Stimulated activated CD4-positive, alpha-beta T cell treated with anti-CD3 and anti-CD28 coated beads, Interleukin-15, amount 100 ng/mL, for 48 hours (primary cell): ENCODE measurements at regions not wholly inside any gene's neighbourhood (a gene's known extent, or its start where the extent isn't known, plus 50 kb on each side); places are given as distances from the start of the nearest gene placed in this dataset.

ENCODE experiments used
- DNase-seq, 2 donors: peaks; one replicate each; pipeline ENCODE4 v3.0.0-alpha.2; 2020; ENCODE audit warnings: low read depth in 2 of 2

- no peak for DNase-seq
These were observed 847.2 kb downstream of the VRK1 start for GRCh38 chr14:97644365-97644764.

- DNase-seq, result no peak
These were observed 852.6 kb downstream of the VRK1 start for GRCh38 chr14:97649752-97650151.

DNA sequence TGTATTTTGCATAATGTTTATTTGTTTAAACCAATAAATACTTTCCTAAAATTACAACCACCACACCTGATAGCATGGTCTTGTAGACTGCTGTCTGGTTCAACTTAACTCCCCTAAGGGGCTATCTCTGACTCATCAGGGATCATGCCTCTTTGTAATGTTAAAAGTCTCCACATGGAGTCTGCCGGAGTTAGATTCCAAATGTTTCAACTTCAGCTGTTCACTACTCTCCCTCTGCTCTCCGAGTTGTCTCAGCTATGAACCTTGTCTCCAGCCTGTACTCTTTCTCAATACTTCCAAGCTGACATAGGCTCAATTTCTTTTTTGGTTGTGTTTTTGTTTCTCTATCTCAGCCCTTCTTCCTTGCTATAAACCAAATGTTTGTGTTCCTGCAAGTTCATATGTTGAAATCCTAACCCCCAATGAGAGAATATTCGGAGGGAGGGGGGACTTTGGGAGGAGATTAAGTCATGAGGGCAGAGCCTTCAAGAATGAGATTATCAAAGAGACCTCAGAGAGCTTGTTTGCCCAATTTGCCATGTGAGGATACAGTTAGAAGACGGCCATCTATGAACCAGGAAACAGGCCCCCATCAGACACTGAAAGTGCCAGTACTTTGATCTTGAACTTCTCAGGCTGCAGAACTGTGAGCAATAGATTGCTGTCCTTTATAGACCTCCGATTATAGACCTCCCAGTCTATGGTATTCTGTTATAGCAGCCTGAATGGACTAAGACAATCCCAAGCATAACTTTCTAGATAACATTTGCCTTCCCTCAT lies 858.2 kb downstream of the VRK1 start:
- DNase-seq, result no peak

GRCh38 chr14:97657609-97658008 lies 860.4 kb downstream of the VRK1 start:
- DNase-seq, result no peak

DNA sequence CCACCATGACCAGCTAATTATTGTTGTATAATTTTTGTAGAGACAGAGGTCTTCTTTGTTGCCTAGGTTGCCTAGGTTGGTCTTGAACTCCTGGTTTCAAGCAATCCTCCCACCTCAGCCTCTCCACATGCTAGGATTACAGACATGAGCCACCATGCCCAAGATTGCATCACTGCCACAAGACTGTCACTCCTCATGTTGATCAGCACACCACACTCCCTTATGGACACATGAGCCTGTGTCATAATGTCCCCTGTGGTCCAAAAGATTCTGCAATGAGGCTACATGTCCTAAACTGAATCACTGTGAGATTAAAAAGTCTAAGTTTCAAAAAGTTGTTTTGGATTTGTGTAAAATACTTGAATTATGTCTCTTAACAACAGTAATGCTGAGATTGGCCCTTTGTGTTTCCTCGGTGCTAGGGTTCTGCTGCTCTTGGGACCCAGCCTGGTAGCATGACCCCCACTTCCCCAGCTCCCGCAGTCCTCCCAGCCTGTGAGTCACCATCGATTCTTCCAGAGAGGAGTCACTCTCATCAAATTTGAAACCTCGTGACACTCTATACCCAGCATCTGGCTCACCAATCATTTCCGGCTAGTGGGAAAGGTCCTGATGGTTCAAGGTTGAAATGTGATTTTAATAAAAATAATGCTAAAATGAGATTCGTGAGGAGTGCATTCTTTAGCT lies 890.9 kb downstream of the VRK1 start:
- DNase-seq, result no peak

DNA sequence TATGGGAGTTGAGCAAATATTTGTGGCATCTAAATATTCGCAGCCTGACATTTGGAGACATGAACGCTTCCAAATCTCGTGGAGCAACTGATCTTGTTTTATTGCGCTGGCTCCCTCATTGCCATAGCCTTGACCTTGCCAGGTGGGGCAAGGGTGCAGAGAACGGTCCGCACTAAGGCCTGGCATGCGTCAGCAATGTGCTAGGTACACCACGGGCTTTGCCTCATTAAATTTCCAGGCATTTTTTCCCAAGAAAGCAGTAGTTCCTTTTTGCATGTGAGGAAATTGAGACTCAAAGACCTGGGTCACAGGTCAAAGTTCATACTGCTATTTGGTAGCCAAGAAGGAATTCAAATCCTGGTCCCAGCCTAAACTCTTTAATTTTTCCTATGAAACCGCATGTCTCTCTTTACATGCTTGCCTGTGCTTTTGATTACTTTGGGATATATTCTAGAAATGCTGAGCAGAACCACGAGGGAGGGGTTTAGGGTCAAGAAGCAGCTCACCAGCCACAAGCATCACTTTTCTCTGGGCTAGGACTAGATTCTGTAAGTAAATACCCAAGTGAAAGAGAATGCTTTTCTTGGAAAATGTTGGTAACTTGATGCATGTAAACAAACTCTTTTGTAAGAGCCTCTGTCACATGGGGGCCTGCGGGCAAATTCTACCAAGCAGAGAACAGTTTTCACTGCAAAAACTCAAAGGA lies 891.6 kb downstream of the VRK1 start:
- no peak for DNase-seq

- DNase-seq, result no peak
These were observed 894.9 kb downstream of the VRK1 start for GRCh38 chr14:97692084-97692483.

GRCh38 chr14:97695456-97695981 lies 898.3 kb downstream of the VRK1 start:
- no peak for DNase-seq

DNA sequence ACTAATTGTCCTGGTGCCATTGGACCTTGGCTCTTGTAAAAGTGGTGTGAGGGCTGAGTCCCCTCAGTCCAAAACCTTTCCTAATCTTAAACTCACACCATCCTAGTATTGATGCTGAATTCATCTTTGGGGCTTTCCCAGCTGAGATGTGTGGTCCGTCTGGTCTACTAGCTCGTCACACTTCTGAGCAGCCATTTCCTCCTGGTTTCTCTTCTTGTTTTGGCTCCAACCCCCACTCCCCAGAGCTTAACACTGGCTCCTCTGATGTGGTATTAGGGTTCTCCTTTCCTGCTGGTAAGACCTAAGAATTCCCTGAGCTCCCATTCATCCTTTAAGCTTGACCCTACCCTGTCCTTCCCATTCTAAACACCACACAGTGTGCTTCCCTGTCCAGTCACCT lies 900.6 kb downstream of the VRK1 start:
- no peak for DNase-seq

DNA sequence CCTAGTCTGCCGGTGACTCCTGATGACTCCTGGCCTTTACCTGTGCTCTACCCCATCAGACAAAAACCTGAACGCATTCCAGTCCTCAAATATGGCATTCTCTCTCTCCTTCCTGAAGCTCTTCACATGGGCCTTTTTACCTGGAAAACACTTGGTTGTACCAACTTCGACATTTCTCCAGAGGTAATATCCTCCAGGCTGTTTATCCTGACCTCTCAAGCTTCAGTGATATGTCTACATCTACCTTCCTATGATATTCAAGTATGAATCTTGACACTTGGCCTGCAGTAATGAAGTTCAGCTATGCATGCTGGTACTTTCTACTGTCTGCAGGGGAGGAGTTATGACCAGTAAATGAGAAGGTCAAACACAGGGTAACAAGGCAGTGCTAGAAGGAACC lies 901.8 kb downstream of the VRK1 start:
- no peak for DNase-seq

DNA sequence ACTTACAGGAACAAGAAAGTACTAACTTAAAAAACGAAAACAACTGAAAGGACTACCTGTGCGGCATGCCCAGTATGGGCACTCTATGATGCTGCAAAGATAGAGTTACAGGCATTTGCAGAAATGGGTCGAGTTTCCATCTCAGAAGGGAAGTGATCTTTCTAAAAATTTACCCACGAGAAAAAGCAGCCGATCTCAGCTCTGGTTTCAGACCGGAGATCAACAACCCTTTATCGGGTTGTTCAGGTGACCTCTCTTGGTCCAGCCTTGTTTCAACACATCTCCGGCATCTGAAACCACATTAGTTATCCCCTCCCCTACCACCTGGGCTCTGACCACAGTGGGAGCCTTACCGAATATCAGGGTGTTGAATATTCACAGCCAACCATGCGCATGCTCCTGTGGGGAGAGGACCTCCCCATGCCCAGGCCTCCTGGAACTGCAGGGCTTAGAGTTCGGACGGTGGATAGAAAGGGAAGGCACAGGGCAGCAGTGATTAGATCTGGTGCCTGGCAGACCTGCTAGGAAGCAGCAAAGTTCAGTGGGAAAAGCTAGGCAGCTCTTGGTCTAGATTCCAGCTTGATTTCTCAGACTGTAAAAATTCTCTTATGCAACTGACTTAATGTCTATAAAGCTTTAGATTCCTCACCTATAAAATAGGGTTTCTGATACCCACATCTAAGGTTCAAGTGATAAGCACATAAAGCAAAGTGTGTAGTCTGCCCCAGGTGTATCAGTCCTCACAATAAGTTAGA lies 906.0 kb downstream of the VRK1 start:
- no peak for DNase-seq

DNA sequence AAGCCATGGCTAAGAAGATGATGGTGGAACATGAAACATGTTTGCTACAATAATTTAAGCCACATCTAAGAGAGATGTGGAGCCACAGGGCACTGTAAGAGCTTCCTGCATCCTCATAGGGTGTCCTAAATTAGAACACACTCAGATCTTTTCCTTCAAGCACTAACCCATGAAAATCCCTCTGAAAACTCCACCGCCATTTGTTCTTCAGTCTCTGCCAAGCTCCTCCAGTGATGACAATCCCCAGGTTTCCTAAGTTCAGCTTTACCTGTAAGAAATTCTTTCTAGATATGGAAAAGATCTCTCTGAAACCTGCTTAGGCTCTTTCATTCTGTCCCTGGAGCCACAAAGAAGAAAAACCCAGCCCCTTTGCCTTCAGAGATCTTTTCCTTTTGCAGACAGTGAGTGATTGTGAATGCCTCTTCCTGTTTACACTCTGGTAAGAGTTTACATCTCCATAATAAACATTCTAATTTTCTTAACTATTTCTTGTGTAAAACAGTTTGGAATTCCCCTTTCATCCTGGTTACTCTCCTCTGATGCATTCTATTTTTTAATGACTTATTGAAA lies 907.2 kb downstream of the VRK1 start:
- no peak for DNase-seq

DNA sequence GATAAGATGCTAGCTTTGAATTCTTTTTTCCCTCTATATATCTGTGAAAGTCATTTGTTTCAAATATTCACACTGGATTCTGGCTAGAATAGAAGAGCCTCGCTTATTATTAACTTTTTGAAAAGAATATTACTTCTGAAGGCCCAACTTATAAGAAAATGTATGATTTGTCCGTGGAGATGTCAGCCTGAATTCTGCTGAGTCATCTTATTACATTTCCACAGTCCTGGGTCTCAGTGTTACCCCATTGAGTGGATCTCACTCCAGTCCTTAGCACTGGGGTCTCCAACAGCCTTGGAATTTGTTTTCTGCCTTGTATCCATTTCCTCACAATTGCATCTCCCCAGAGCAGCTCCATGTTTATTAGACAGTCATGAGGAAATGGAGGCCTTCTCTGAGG lies 907.9 kb downstream of the VRK1 start:
- DNase-seq, result no peak

GRCh38 chr14:97705976-97706375 lies 908.8 kb downstream of the VRK1 start:
- no peak for DNase-seq

DNA sequence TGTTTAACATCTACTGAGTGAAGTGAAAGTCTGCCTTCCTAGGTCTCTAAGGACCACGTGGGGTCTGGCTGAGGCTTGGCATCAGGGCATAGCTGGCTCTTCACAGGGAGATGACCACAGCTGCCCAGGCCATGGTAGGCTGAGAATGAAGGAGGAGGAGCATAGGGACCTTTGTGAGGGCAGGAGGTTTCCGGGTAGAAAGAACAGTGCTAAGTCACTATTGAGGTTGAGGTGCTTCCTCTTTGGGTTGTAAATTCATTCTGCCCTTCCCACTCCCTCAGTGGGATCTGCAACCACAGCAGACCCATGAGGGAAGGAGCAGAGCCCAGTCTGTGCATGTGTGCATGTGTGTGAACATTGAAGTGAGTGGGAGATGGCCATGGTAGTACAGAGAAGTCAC lies 909.6 kb downstream of the VRK1 start:
- DNase-seq, result no peak

GRCh38 chr14:97707603-97708002 lies 910.4 kb downstream of the VRK1 start:
- no peak for DNase-seq

GRCh38 chr14:97709552-97709951 lies 912.4 kb downstream of the VRK1 start:
- no peak for DNase-seq

DNA sequence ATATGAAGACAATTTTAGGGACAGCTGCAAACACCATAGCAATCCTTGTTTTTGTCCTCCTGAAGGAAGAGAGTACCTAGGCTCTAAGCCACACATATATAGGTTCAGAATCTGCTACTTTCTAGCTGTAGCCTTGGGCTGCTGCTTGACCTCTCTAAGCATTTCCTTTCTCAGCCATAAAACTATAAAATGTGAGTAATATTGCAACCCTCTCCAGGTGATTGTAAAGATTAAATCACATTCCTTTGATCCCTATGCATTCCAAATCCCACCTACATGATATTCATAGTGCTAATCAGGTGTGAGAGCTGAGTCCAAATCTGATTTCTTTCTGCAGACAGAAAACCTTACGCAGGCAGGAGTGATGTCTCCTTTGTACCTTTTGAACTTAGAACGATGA lies 913.5 kb downstream of the VRK1 start:
- no peak for DNase-seq

DNA sequence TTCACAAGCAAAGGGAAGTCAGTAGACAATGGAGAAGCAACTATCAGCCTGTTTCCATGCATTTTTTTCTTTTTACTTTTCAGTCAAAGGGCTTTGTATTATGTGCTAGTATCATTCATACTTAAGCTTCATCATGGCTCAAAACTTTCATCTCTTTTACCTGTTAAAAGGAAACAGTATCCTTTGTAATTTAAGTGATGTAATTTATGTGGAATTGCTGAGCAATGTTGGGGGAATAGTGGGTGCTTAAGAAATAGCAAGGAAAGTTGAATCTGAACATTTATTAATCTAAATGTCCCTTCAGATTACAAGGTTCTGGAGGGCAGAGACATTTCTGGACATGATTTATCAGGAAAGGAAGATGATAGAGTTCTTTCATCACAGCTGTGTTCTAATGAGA lies 915.3 kb downstream of the VRK1 start:
- no peak for DNase-seq

DNA sequence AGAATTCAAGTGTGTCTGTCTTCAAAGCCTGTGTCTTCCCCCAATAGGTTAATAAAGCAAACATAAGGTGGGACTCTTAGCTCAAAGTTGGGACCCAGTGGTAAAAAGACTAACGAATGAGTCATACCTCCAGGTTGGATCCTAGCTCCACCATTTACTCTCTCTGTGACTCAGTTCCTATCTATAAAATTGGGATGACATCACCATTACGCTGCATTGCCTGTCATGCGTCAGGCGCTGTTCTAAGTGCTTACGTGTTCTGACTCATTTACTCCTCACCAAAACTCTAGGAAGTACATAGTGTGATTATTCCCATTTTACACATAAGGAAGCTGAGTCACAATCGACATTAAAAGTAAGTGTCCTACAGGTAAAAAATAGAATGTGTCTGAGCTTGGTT lies 915.8 kb downstream of the VRK1 start:
- DNase-seq, result no peak

GRCh38 chr14:97718886-97719442 lies 921.8 kb downstream of the VRK1 start:
- no peak for DNase-seq
